HepG2 (cell line): ENCODE measurements at regions not wholly inside any gene's neighbourhood (a gene's known extent, or its start where the extent isn't known, plus 50 kb on each side); places are given as distances from the start of the nearest gene placed in this dataset.

Source experiments
- CBX5 ChIP-seq: sonication (generic); formaldehyde crosslinking; IDR thresholded peaks from 2 replicates; pipeline ENCODE4 v1.4.0; 2020; ENCODE audit warnings: missing genetic modification reagents, borderline replicate concordance
- EP300 ChIP-seq, 3 experiments: sonication (generic) in 1 of 3; formaldehyde crosslinking in 1 of 3; IDR thresholded peaks; 2 replicates each; pipeline versions ENCODE4 v1.5.1 to v1.6.1; 2011 to 2020; ENCODE audit warnings: low read depth in 2 of 3, low read length in 2 of 3, borderline replicate concordance in 1 of 3, improper control_type of control experiment in 1 of 3, mild to moderate bottlenecking in 1 of 3, missing genetic modification reagents in 1 of 3, moderate library complexity in 1 of 3
- NRL ChIP-seq: sonication (generic); formaldehyde crosslinking; IDR thresholded peaks from 2 replicates; pipeline ENCODE4 v1.5.0; 2020; ENCODE audit warnings: missing genetic modification reagents, mild to moderate bottlenecking, moderate library complexity, borderline replicate concordance
- POLR2AphosphoS5 ChIP-seq: IDR thresholded peaks from 2 replicates; pipeline ENCODE4 v1.6.1; 2012; ENCODE audit warnings: low read depth, low read length
- U2AF1 ChIP-seq: fragments of 200-400 bp; formaldehyde crosslinking; optimal IDR thresholded peaks from 2 replicates; pipeline ENCODE3; 2017; ENCODE audit warnings: mild to moderate bottlenecking, low read depth, low read length
- ZNF296 ChIP-seq: sonication (generic); formaldehyde crosslinking; conservative IDR thresholded peaks from 2 replicates; pipeline ENCODE4 v1.5.0; 2020; ENCODE audit warnings: mild to moderate bottlenecking, missing genetic modification reagents
- ZNF326 ChIP-seq: sonication (generic); formaldehyde crosslinking; IDR thresholded peaks from 2 replicates; pipeline ENCODE4 v1.4.0; 2020; ENCODE audit warnings: missing genetic modification reagents, borderline replicate concordance
- TF ChIP-seq, protein P1 (sequence below): sonication (generic); formaldehyde crosslinking; IDR thresholded peaks from 2 replicates; pipeline ENCODE4 v1.5.0; 2020; ENCODE audit warnings: mild to moderate bottlenecking, missing genetic modification reagents, moderate library complexity
- TF ChIP-seq, protein P2 (sequence below): sonication (generic); formaldehyde crosslinking; IDR thresholded peaks from 2 replicates; pipeline ENCODE4 v1.4.0; 2020; ENCODE audit warnings: missing genetic modification reagents, mild to moderate bottlenecking, borderline replicate concordance
- TF ChIP-seq, protein P3 (sequence below): sonication (generic); formaldehyde crosslinking; IDR thresholded peaks from 2 replicates; pipeline ENCODE4 v1.4.0; 2020; ENCODE audit warnings: mild to moderate bottlenecking, missing genetic modification reagents
- TF ChIP-seq, protein P4 (sequence below): sonication (generic); formaldehyde crosslinking; IDR thresholded peaks from 2 replicates; pipeline ENCODE4 v1.5.0; 2020; ENCODE audit warnings: missing genetic modification reagents, mild to moderate bottlenecking, borderline replicate concordance

DNA sequence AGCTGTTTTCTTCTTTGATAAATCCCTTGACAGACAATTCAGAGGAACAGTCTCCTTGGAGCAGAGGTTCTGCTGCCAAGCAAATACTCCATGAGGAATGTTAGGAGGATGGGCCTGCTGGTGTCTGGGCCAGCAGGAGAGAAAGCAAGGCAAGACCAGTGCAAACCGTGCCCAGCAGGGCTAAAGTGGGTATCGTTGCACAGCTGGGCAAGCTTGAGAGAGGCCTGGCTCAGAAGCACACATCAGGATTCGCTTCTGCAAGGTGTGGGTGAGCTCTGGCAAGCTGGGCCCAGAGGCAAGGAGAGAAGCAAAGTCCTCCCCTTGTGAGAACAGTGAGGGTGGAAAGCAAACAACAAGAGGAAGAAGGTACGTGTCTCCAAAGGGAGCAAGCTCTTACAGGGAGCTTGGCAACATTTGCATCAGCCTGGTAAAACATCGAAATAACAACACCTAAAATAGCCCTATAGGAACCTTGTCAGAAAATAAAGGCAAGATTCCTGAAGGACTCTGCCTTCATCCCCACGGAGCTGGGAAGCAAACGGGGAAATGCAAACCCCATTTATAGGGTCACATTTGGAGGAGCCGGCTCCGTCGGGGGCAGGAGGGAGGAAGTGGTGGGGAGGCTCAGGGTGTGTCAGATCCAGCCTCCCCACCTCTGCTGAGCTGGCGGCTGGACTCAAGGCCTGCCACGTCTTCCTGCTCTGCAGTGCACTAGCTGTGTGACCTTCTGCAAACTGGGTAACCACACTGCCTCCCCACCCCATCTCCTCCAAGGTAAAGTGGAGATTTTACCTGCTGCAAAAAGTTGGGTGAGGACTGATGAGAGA is 62.3 kb upstream of the HIVEP3 start:
- TF ChIP-seq EP300 (IDR thresholded peaks at IDR 0.05; ENCODE audit: low read depth in 2 of 2, low read length in 2 of 2) (no peak), EP300 (CRISPR knock-in tag; IDR thresholded peaks at IDR 0.05; ENCODE audit: borderline replicate concordance) (no peak), ZNF326 (CRISPR knock-in tag) (no peak), CBX5 (CRISPR knock-in tag) (no peak), NRL (CRISPR knock-in tag) (no peak), ZNF296 (CRISPR knock-in tag) (no peak), POLR2AphosphoS5 (no peak), U2AF1 (no peak)
- TF ChIP-seq, protein P1, sequence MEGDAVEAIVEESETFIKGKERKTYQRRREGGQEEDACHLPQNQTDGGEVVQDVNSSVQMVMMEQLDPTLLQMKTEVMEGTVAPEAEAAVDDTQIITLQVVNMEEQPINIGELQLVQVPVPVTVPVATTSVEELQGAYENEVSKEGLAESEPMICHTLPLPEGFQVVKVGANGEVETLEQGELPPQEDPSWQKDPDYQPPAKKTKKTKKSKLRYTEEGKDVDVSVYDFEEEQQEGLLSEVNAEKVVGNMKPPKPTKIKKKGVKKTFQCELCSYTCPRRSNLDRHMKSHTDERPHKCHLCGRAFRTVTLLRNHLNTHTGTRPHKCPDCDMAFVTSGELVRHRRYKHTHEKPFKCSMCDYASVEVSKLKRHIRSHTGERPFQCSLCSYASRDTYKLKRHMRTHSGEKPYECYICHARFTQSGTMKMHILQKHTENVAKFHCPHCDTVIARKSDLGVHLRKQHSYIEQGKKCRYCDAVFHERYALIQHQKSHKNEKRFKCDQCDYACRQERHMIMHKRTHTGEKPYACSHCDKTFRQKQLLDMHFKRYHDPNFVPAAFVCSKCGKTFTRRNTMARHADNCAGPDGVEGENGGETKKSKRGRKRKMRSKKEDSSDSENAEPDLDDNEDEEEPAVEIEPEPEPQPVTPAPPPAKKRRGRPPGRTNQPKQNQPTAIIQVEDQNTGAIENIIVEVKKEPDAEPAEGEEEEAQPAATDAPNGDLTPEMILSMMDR (CRISPR knock-in tag): no peak
- TF ChIP-seq, protein P2, sequence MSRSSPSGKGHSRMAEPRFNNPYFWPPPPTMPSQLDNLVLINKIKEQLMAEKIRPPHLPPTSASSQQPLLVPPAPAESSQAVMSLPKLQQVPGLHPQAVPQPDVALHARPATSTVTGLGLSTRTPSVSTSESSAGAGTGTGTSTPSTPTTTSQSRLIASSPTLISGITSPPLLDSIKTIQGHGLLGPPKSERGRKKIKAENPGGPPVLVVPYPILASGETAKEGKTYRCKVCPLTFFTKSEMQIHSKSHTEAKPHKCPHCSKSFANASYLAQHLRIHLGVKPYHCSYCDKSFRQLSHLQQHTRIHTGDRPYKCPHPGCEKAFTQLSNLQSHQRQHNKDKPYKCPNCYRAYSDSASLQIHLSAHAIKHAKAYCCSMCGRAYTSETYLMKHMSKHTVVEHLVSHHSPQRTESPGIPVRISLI (CRISPR knock-in tag): no peak
- TF ChIP-seq, protein P3, sequence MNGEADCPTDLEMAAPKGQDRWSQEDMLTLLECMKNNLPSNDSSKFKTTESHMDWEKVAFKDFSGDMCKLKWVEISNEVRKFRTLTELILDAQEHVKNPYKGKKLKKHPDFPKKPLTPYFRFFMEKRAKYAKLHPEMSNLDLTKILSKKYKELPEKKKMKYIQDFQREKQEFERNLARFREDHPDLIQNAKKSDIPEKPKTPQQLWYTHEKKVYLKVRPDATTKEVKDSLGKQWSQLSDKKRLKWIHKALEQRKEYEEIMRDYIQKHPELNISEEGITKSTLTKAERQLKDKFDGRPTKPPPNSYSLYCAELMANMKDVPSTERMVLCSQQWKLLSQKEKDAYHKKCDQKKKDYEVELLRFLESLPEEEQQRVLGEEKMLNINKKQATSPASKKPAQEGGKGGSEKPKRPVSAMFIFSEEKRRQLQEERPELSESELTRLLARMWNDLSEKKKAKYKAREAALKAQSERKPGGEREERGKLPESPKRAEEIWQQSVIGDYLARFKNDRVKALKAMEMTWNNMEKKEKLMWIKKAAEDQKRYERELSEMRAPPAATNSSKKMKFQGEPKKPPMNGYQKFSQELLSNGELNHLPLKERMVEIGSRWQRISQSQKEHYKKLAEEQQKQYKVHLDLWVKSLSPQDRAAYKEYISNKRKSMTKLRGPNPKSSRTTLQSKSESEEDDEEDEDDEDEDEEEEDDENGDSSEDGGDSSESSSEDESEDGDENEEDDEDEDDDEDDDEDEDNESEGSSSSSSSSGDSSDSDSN (CRISPR knock-in tag): no peak
- TF ChIP-seq, protein P4, sequence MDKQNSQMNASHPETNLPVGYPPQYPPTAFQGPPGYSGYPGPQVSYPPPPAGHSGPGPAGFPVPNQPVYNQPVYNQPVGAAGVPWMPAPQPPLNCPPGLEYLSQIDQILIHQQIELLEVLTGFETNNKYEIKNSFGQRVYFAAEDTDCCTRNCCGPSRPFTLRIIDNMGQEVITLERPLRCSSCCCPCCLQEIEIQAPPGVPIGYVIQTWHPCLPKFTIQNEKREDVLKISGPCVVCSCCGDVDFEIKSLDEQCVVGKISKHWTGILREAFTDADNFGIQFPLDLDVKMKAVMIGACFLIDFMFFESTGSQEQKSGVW (CRISPR knock-in tag): no peak
